A549 (cell line): ENCODE measurements at regions not wholly inside any gene's neighbourhood (a gene's known extent, or its start where the extent isn't known, plus 50 kb on each side); places are given as distances from the start of the nearest gene placed in this dataset.

Experiments used
- BCL3 ChIP-seq: fragments of >200 bp; sonication (Bioruptor Twin); formaldehyde crosslinking; IDR thresholded peaks from 3 replicates; pipeline ENCODE4 v1.6.1; 2016
- CEBPB ChIP-seq, 2 experiments: fragments of >200 bp in 1 of 2; sonication (Bioruptor Twin) in 1 of 2; formaldehyde crosslinking in 1 of 2; IDR thresholded peaks; 2 replicates each; pipeline ENCODE4 v1.6.1; 2012 to 2016
- CTCF ChIP-seq: fragments of >200 bp; sonication (Bioruptor Twin); formaldehyde crosslinking; IDR thresholded peaks from 3 replicates; pipeline ENCODE4 v1.5.1; 2016
- FOSL2 ChIP-seq, 2 experiments: fragments of 450-650 bp in 1 of 2; fragments of >200 bp in 1 of 2; sonication (Bioruptor Twin) in 1 of 2; formaldehyde crosslinking; IDR thresholded peaks; 2 replicates each; pipeline versions ENCODE4 v1.5.0 to v1.6.1; 2016 to 2020; ENCODE audit warnings: mild to moderate bottlenecking in 1 of 2, moderate library complexity in 1 of 2
- PBX3 ChIP-seq: IDR thresholded peaks from 2 replicates; pipeline ENCODE4 v1.6.1; 2012
- RAD21 ChIP-seq, 2 experiments: fragments of >200 bp in 1 of 2; sonication (Bioruptor Twin) in 1 of 2; formaldehyde crosslinking in 1 of 2; IDR thresholded peaks in 1 of 2; conservative IDR thresholded peaks in 1 of 2; 2 replicates in 1 of 2; 3 replicates in 1 of 2; pipeline ENCODE4 v1.6.1; 2012 to 2018; ENCODE audit warnings: inconsistent platforms in 1 of 2
- REST ChIP-seq: fragments of 200-600 bp; sonication (generic); IDR thresholded peaks from 2 replicates; pipeline ENCODE4 v1.6.1; 2016; ENCODE audit warnings: antibody characterized with exemption, mild to moderate bottlenecking, moderate library complexity
- SMC3 ChIP-seq: fragments of >200 bp; sonication (Bioruptor Twin); formaldehyde crosslinking; IDR thresholded peaks from 3 replicates; pipeline ENCODE4 v1.6.1; 2018; ENCODE audit warnings: inconsistent platforms

GRCh38 chr2:144030791-144031190 is 489.1 kb downstream of the ZEB2 start:
- no peak for TF ChIP-seq BCL3
- no peak for TF ChIP-seq SMC3
- no peak for TF ChIP-seq RAD21 (conservative IDR thresholded peaks at IDR 0.05 in 1 of 2, IDR thresholded peaks at IDR 0.05 in 1 of 2)
- TF ChIP-seq FOSL2 (IDR thresholded peaks at IDR 0.05), result no peak
- TF ChIP-seq FOSL2 (CRISPR knock-in tag; IDR thresholded peaks at IDR 0.05), result no peak
- TF ChIP-seq CEBPB (IDR thresholded peaks at IDR 0.05), result no peak
- TF ChIP-seq CTCF, result no peak
- no peak for TF ChIP-seq PBX3
- TF ChIP-seq REST, result no peak
